ENCODE measurements at regions not wholly inside any gene's neighbourhood (a gene's known extent, or its start where the extent isn't known, plus 50 kb on each side); places are given as distances from the start of the nearest gene placed in this dataset.

DNA sequence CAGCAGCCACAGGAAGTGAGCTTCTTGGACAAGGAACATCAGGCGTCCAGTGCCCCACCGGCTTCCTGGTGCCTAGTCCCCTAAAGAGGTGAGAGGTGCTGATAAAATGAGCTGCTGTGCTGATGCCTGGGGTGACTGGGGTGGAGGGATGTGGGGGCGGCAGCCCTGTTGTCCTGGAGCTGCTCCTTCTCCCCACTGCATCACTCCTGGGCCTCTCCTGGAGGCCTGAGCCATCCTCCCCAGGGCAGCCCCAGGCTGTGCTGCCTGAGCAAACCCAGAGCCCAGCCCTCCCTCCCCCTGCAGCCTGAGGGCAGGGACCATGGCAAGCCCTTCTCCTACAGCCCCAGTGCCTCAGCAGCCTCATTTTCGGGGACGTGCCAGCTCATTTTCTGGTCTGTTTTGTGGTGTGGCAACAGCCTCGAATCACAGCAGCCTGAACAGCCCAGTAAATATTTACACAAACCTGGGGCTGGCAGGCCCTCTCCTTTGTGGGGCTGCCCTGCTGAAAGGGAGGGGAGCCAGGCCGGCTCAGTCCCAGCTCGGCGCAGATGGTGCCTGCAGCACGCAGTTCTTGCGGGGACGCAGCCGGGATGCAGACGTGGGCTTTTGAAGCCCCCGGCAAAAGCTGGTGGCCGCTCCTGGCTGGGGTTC is 259.9 kb downstream of the DLL1 start:
- ATAC-seq (ENCODE audit: insufficient read depth, low read depth): no peak

DNA sequence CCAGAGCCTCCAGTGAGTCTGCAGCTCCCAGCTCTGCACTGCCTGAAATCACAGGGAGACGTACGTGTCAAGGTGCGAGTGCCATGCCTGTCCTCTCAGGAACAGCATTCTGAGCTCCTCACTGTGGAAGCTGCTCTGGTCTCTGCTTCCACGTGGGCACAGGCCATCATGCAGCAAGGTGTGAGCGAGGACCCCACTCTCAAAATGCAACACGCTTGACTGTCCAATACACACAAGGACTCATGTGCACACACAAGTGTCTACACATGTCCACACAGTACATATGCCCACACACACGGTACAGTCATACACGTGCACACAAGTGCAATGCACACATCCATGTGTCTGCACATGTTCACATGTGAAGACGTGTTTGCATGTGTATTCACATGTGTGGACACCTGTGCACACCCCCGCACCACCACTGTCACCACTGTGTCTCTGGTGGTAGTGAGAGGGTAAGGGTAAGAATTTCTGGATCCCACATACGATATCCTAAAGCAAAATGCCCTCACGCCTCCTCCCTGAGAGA is 260.5 kb downstream of the DLL1 start:
- Histone ChIP-seq H3K4me2 (ENCODE audit: insufficient read depth, low read length) (no peak overlapping the region), H2AFZ (ENCODE audit: low read depth, low read length) (no peak overlapping the region), H3K4me1 (ENCODE audit: insufficient read depth, low read length) (no peaks in the 10 kb centered on the region), H3K79me2 (ENCODE audit: insufficient read depth, low read length) (no peaks in the 10 kb centered on the region), H3K4me3 (ENCODE audit: low read depth in 1 of 2, low read length in 2 of 2) (no peak overlapping the region), H3K9me3 (ENCODE audit: insufficient read depth, low read length, severe bottlenecking) (peaks cover 16% of the 10 kb centered on the region), H3K36me3 (ENCODE audit: insufficient read depth, low read length) (no peaks in the 10 kb centered on the region), H3K27me3 (ENCODE audit: insufficient read depth, low read length, poor library complexity) (no peaks in the 10 kb centered on the region), H3K9ac (ENCODE audit: low read depth, low read length) (no peak overlapping the region), H3K27ac (ENCODE audit: low read length) (no peak overlapping the region), H4K20me1 (ENCODE audit: insufficient read depth, low read length) (no peaks in the 10 kb centered on the region; the same call in 1 of the 2 replicates)
- no peak for ATAC-seq (ENCODE audit: insufficient read depth, low read depth)
- TF ChIP-seq EZH2 (IDR thresholded peaks at IDR 0.05; ENCODE audit: borderline replicate concordance, low read depth, low read length, severe bottlenecking): no peak
- DNase-seq: no peak

More for the DNA sequence above, 259.9 kb downstream of the DLL1 start:
- H3K4me3 ChIP-seq (ENCODE audit: low read depth in 1 of 2, low read length in 2 of 2): no peak overlapping the region
- no peaks in the 10 kb centered on the region for H3K79me2 ChIP-seq (ENCODE audit: insufficient read depth, low read length)
- H2AFZ ChIP-seq (ENCODE audit: low read depth, low read length): no peak overlapping the region
- no peaks in the 10 kb centered on the region; the same call in 1 of the 2 replicates for H4K20me1 ChIP-seq (ENCODE audit: insufficient read depth, low read length)
- no peak for DNase-seq
- no peaks in the 10 kb centered on the region for H3K27me3 ChIP-seq (ENCODE audit: insufficient read depth, low read length, poor library complexity)
- no peak overlapping the region for H3K9ac ChIP-seq (ENCODE audit: low read depth, low read length)
- no peaks in the 10 kb centered on the region for H3K4me1 ChIP-seq (ENCODE audit: insufficient read depth, low read length)
- TF ChIP-seq, protein P1, sequence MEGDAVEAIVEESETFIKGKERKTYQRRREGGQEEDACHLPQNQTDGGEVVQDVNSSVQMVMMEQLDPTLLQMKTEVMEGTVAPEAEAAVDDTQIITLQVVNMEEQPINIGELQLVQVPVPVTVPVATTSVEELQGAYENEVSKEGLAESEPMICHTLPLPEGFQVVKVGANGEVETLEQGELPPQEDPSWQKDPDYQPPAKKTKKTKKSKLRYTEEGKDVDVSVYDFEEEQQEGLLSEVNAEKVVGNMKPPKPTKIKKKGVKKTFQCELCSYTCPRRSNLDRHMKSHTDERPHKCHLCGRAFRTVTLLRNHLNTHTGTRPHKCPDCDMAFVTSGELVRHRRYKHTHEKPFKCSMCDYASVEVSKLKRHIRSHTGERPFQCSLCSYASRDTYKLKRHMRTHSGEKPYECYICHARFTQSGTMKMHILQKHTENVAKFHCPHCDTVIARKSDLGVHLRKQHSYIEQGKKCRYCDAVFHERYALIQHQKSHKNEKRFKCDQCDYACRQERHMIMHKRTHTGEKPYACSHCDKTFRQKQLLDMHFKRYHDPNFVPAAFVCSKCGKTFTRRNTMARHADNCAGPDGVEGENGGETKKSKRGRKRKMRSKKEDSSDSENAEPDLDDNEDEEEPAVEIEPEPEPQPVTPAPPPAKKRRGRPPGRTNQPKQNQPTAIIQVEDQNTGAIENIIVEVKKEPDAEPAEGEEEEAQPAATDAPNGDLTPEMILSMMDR (IDR thresholded peaks at IDR 0.05; ENCODE audit: borderline replicate concordance, extremely low read depth, low read length, poor library complexity, severe bottlenecking): no peak
- TF ChIP-seq EZH2 (IDR thresholded peaks at IDR 0.05; ENCODE audit: borderline replicate concordance, low read depth, low read length, severe bottlenecking): no peak
- H3K36me3 ChIP-seq (ENCODE audit: insufficient read depth, low read length): no peaks in the 10 kb centered on the region
- no peak overlapping the region for H3K27ac ChIP-seq (ENCODE audit: low read length)
- no peak overlapping the region for H3K4me2 ChIP-seq (ENCODE audit: insufficient read depth, low read length)
- H3K9me3 ChIP-seq (ENCODE audit: insufficient read depth, low read length, severe bottlenecking): peaks cover 16% of the 10 kb centered on the region

DNA sequence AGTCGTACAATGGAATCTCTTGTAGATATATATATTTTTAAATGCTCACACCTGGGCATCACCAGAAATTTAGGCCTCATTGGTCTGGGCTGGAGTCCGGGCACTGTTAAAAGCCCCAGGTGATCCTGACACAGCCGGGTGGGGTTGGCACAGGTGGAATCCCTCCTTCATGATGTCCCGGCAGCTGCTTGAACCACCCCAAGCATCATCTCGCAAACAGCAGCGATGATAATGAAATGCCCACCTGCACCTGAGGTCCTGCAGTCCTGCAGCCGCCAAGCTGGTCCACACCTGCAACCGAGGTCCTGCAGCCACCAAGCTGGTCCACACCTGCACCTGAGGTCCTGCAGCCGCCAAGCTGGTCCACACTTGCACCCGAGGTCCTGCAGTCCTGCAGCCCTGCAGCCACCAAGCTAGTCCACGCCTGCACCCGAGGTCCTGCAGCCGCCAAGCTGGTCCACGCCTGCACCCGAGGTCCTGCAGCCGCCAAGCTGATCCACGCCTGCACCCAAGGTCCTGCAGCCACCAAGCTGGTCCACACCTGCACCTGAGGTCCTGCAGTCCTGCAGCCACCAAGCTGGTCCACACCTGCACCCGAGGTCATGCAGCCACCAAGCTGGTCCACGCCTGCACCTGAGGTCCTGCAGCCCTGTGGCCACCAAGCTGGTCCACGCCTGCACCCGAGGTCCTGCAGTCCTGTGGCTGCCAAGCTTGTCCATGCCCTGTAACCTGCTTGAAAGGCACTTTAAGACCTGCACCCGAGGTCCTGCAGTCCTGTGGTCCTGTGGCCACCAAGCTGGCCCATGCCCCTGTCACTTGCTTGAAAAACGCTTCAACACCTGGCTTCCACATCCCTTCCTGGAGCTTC is 261.2 kb downstream of the DLL1 start:
- Histone ChIP-seq H3K4me3 (ENCODE audit: low read depth in 1 of 2, low read length in 2 of 2) (no peak overlapping the region), H3K79me2 (ENCODE audit: insufficient read depth, low read length) (no peaks in the 10 kb centered on the region), H3K36me3 (ENCODE audit: insufficient read depth, low read length) (no peaks in the 10 kb centered on the region), H3K9me3 (ENCODE audit: insufficient read depth, low read length, severe bottlenecking) (peaks cover 16% of the 10 kb centered on the region), H2AFZ (ENCODE audit: low read depth, low read length) (no peak overlapping the region), H4K20me1 (ENCODE audit: insufficient read depth, low read length) (no peaks in the 10 kb centered on the region; the same call in 1 of the 2 replicates), H3K4me2 (ENCODE audit: insufficient read depth, low read length) (no peak overlapping the region), H3K27ac (ENCODE audit: low read length) (no peak overlapping the region), H3K4me1 (ENCODE audit: insufficient read depth, low read length) (no peaks in the 10 kb centered on the region), H3K9ac (ENCODE audit: low read depth, low read length) (no peak overlapping the region), H3K27me3 (ENCODE audit: insufficient read depth, low read length, poor library complexity) (no peaks in the 10 kb centered on the region)
- no peak for TF ChIP-seq EZH2 (IDR thresholded peaks at IDR 0.05; ENCODE audit: borderline replicate concordance, low read depth, low read length, severe bottlenecking)
- TF ChIP-seq, protein P1 (IDR thresholded peaks at IDR 0.05; ENCODE audit: borderline replicate concordance, extremely low read depth, low read length, poor library complexity, severe bottlenecking): no peak
- ATAC-seq (ENCODE audit: insufficient read depth, low read depth) (no peak), DNase-seq (no peak)

Data from DND-41 (cell line).